Embryonic facial prominence (tissue), 1 donor: ENCODE measurements at regions not wholly inside any gene's neighbourhood (a gene's known extent, or its start where the extent isn't known, plus 50 kb on each side); places are given as distances from the start of the nearest gene placed in this dataset.

Experiments
- DNase-seq: peaks from one replicate; pipeline ENCODE4 v3.0.0-alpha.2; 2016; ENCODE audit errors: extremely low spot score

DNA sequence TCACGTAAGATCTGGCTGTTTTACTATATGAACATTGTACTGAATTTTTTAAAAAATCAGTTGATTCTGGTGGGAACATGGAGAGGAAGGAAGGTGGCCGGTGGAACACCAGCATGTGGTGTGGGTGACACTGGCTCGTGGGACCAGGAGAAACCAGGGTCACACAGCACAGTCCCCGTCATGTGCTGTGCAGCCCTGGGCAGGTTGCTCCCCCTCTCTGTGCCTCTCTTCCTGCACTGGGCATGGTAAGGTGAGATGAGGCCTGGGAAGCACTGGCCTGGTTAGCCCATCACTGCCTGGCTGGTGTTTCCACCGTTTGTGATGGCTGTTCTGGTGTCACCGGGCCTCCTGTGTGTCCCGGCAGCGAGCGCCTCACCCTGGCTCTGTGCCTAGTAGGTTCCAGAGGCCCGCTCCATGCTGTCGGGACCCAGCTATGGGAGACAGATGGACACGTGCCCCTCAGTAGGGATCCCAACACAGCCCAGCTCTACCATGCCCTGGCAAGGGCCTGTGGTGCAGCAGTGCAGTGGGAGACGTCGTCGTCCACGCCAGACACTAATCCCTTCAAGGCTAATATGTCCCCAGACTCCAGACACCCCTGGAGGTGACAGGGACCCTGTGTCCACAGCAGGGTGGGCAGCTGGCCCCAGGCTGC, 88.2 kb upstream of the LINC01488 start:
- no peak for DNase-seq

GRCh38 chr11:69393865-69394233, 87.6 kb upstream of the LINC01488 start:
- no peak for DNase-seq

GRCh38 chr11:69394234-69394868, 87.1 kb upstream of the LINC01488 start:
- DNase-seq: no peak

DNA sequence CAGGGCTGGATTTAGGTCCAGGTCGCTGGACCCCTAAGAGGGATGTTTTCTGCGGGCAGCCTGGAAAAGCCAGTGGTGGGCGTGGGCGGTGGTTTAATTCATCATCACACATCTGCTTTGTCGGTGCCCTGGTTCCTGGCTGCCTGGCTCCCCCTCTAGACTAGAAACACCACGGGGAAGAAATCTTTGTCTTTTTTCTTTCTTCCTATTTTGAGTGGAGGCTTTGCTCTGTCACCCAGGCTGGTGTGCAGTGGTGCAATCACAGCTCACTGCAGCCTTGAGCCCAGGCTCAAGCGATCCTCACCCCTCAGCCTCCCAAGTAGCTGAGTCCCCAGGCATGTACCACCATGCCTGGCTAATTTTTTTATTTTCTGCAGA, 86.6 kb upstream of the LINC01488 start:
- no peak for DNase-seq

- no peak for DNase-seq
Observed at GRCh38 chr11:69395287-69395686, 86.2 kb upstream of the LINC01488 start.

- DNase-seq: no peak
Observed at GRCh38 chr11:69396051-69396947, 85.2 kb upstream of the LINC01488 start.

DNA sequence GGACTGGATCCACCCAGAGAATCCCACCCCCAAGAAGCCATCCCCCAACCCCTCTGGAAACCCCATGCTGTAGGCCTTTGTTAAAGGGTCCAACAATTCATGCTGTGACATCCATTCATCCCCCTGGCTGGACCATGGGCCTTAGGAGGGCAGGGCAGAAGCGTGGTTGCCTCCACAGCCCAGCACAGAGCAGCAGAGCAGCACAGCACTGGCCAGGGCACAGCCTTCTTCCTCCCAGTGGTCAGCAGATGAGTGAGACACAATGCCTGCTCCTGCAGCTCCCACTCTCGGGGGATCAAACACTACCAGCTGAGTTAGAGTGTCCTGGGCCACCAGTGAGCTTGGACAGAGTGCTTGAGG, 84.5 kb upstream of the LINC01488 start:
- DNase-seq: no peak

GRCh38 chr11:69397732-69398131, 83.7 kb upstream of the LINC01488 start:
- DNase-seq: no peak

DNA sequence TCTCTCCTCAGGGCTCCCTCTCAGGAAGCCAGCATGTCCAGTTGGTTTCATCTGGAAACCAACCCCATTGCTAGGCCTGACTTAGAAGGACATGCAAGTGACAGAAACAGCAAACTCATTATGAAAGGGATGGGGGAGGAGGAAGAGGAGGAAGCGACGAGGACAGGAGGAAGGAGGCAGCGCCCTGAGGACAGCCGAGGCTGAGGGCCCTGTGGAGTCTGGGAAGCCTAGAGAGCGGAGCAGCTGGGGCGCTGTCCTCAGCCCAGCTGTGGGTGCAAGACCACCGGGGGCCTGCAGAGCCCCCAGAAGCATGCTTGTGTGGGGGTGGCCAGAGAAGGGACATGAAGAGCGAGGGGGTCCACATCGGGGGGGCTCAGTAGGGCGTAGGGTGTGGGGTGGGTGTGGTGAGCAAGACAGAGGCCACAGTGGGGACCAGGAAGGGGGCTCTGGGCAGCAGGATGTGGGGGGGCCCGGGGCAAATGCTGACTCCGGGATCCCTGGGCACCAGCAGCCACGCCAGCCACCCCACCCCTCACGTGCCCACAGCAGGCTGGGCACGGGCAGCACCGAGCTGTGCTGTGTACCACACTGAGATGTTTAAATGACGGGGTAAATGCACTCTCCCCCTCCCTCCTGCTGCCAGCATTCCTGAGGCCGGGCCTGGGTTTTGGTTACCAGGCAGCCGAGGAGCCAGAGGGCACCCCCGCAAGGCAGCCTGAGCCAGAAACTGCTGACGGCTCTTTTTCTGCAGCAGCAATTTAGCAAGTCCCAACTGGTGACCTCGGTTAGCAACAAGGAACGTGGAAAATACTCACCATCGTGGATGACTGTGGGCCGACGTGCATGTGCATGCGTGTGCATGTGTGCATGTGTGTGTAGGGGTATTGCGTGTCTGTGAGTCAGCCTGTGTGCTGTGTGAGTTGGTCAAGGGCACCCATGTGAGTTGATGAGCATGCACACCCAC, 82.7 kb upstream of the LINC01488 start:
- DNase-seq: peak; percentile 66

GRCh38 chr11:69400140-69400539, 81.3 kb upstream of the LINC01488 start:
- DNase-seq: no peak

DNA sequence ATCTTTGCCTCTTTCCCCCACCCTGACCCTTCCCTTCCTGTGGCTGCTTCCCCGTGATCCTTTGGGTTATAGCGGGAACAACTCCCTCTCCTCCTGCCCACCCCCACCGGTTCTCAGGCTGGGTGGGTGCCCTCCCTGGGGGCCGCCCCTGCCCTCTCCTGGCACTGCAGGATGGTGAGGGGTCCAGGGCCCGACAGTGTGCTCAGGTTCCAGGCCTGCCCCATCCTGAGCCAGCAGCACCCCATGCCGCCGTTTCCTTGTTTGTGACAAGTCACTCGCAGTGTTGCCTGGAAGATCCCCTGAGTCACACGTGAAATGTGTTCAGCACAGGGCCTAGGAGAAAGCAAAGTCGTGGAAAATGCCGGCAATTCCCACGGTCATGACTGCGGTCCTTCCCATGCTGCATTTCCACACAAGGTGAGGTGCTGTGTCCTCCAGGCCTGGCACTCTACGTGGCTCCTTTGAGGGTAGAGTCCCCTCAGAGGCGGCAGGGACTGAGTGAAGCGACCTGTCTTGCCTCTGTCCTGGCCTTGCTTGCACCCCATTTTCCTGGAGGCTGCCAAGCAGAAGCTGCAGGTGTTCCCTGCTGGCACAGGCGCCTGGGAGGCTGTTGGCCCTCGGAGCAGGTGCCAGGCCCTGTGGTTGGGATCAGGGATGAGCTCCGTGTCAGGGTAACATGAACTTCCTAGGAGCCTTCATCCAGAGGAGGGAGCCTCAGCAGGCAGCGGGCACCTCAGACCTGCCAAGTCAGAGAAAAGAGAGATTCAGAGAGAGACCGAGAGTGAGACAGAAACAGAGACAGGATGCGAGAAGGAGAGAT, 80.5 kb upstream of the LINC01488 start:
- no peak for DNase-seq

DNA sequence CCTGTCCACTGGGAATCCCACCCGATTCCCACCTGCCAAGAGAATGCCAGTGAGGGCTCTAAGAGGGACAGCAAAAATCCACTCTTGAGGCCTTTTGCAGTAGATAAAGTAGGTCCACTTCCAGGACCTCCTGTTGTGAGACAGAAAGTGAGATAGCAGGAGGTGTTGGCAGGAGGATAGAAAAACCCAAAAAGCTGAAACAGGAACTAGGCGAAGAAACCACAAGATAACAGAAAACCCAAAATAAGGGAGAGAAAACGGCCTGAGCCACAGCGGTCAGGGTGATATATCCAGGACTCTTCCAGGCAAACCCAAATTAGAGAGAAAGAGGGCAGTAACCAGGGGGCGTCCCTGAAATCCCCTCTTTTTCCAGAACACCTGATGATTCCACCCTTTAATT, 79.7 kb upstream of the LINC01488 start:
- no peak for DNase-seq

DNA sequence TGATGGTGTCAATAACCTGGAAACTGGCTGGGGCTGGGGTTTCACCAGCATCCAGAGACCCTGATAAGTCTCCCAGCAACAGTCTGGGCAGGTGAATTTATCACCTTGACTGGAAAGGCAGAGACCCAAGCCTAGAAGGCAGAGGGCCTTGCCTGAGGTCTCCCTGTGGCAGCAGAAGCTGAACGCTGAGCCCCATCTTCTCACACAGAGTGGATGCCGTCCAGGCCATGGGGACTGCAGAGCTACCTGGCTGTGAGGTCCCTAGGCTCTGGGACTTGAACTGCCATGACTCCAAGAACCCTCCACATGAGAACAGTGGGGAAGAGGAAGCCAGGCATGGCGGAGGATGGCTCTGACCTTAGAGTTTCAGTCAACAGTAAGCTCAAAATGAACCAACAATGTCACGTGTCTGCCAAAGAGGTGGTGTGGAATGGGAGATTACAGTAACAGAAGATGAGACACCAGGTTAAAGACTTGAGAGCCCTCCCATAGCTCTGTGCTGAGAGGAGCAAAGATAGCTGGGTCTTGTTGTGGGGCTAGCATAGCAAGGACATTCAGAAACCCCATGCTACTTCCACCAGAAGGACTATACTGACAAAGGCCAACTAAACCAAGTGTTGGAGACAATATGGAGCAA, 79.1 kb upstream of the LINC01488 start:
- no peak for DNase-seq

DNA sequence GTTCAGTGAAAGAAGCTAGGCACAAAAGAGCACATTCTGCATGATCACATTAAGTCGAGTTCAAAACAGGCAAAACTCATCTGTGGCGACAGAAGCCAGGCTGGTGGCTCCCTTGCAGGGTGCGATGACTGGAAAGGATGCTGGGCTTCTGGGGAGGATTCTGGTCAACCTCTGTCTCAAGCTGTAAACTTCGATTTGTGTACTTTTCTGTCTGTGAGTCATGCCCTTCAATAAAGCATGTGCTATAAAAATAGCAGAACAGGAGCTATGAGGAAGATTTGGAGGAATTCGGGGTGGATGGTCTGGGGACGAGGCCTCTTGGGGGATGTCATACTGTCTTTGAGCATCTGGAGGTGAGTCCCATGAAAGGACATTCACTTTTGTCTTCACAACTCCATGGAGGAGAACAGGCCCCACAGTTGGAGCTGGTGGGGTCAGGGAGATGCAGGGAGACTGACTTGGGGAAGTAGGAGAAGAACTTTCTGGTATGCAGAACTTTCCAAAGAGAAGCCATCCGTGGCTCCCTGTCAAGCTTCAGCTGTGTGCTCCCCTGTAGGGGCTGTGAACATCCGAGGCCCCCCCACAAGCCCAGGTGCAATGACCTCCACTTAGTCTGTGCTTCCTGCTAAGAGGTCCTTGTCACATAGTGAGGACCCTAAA, 77.8 kb upstream of the LINC01488 start:
- DNase-seq: no peak

DNA sequence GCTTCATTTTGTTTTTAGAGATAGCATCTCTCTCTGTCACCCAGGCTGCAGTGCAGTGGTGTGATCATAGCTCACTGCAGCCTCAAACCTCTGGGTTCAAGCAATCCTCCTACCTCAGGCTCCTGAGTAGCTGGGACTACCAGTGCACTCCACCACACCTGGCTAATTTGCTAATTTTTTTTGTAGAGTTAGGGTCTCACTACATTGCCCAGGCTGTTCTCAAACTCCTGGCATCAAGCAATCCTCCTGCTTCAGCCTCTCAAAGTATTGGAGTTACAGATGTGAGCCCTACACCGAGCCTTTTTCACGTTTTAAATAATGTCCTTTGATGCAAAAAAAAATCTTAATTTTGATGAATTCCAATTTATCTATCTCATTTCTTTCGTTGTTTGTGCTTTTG, 75.4 kb upstream of the LINC01488 start:
- no peak for DNase-seq

- no peak for DNase-seq
Observed at GRCh38 chr11:69409812-69410645, 71.4 kb upstream of the LINC01488 start.

DNA sequence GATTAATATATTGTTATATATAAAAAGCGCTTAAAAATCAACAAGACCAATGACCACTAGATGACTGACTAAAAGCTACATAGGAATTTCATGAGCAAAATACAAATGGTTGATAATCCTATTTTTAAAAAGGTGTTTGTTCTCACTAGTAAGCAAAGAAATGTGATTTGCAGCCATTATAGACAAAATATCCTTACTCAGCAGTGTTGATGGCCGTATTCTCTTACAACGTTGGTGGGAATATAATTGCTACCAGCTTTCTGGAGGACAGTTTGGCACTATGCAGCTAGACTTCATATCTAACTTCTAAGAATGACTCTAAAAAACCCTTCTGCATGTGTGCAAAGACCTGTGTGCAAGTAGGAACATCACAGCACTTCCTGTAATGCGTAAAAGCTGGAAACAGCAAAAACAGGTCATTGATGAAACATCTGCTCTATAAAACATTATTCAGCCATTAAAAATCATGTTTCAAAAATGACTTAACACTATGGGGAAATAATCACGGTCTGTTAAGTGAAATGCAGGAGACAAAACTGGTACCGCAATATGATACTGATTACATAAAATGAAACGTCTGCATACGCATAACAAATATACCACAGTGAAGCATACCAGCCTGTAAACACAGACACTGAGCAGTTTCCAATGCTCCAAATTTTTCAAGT, 70.1 kb upstream of the LINC01488 start:
- DNase-seq: no peak

DNA sequence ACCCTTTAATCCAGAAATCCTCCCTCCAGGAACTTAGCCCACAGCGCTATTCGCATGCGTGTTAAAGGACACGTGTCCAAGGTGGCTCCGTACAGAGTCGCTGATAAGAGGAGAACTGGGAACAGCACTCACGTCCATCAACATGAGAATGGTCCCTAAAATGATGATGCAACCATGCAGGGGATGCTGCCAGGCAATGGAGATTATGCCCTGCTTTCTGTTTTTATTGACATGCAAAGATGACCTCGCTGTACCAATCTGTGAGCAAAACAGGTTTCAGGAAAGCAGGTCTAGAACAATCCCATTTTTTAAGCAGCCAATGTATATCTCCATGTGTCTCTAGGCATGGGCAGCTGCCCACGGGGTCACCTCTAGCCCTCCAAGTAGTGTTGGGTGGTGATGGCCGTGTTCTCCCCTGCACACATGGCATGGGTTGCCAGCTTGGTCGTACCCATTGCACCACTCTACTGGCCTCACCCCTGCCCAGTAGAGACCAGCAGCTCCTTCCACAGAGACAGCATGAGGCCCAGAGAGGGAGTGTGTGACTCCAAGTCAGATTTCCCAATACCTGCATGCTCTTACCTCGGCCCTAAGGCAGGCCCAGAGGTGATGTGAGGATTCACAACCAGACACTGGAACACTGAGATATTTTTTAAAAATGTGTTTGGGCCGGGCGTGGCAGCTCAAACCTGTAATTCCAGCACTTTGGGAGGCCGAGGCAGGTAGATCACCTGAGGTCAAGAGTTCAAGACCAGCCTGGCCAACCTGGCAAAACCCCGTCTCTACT, 68.3 kb upstream of the LINC01488 start:
- DNase-seq: no peak
